Brain pericyte (primary cell): ENCODE measurements at regions not wholly inside any gene's neighbourhood (a gene's known extent, or its start where the extent isn't known, plus 50 kb on each side); places are given as distances from the start of the nearest gene placed in this dataset.
"Not testable (repeated sequence)": the region's sequence is repeated elsewhere in the genome, so short reads cannot be mapped to it uniquely, and the experiment has no call there.

Source experiments
- DNase-seq: peaks from one replicate; pipeline ENCODE4 v3.0.0-alpha.2; 2012; ENCODE audit warnings: low read depth, low spot score

DNA sequence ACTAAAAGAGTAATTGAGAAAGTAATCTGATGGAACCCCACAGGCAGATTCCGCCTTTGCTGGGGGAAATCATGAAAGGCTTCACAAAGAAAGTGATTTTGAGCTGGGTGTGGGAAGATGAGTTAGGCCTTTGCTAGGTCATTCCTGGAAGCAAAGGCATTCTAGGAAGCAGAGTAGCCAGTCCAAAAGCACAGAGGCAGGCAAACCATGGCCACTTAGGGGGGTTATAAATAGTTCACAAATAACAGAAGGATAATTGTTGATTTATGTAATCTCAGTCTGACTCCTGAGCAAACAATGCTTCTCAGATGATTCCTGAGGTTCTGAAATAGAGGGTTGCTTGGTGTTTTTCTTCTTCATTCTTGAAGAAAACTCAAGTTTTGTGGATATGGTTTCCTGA lies 576.3 kb downstream of the NTRK3 start:
- no peak for DNase-seq

- DNase-seq: no peak
These were observed 581.3 kb downstream of the NTRK3 start for GRCh38 chr15:87675271-87675670.

GRCh38 chr15:87672309-87673288 lies 583.9 kb downstream of the NTRK3 start:
- DNase-seq: no peak

DNA sequence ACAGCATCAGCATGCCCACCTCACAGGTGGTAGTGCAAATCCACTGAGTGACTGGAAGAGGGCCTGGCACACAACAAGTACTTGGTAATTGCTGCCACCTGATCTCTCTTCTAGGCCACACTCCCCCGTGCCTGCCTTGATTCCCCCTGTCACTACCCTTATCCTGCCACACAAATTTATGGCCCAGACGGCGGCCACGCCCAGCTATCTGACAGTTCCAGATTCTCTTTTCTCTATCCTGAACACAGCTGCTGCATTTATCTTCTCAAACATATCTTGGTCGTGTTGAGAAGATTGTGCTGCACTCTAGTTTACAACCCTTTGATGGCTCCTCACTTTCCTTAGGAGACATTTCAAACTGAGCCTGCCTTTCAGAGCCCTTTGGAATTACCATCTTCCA lies 585.2 kb downstream of the NTRK3 start:
- no peak for DNase-seq

DNA sequence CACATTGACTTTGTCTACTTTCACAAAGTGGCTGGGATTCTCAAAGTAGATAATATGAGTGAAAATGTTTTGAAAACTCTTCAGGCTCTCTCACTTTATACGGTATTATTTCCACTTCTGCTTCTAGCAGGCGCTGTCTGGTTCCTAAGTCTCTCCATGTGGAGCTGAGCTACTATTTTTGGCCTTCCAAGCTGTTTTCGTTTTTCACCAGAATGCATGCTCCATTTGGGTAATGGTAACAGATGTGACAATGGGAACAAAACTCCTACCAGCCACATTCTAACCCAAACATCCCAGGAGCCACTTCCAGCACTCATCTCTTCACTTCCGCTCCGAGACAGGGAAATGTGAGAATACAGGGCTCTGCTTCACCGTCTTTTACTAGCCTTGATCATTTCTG lies 586.7 kb downstream of the NTRK3 start:
- no peak for DNase-seq

DNA sequence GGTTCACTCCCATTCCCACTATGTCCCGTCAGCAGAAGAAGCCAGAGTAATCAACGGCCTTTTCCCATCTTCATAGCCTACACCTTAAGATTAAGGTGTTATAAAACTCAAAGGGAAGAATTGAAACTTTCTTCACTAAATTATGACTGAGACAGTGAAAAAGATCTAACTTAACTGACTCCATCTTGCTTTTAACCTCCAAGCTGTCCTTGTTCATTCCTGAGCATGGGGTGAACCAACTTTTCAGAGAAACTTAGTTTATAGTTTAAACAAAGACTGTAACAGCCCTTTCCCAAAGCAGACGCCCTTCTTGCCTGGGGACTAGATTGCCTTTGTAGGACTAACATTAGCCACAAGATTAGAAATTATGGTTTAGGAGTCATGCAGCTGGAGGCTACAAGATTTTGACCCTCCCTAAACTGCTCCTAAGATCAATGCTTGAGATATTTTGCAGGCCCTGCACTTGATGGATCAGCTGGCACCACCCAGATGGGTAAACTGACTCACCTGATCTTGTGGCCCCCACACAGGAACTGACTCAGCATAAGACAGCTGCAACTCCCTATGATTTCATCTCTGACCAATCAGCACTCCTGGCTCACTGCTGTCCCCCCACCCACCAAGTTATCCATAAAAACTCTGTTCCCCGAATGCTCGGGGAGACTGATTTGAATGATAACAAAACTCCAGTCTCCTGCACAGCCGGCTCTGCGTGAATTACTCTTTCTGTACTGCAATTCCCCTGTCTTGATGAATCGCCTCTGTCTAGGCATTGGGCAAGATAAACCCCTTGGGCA lies 587.6 kb downstream of the NTRK3 start:
- DNase-seq: not testable (repeated sequence)

- DNase-seq: no peak
These were observed 588.9 kb downstream of the NTRK3 start for GRCh38 chr15:87667643-87668042.

- DNase-seq: no peak
These were observed 594.0 kb downstream of the NTRK3 start for GRCh38 chr15:87662575-87662974.

DNA sequence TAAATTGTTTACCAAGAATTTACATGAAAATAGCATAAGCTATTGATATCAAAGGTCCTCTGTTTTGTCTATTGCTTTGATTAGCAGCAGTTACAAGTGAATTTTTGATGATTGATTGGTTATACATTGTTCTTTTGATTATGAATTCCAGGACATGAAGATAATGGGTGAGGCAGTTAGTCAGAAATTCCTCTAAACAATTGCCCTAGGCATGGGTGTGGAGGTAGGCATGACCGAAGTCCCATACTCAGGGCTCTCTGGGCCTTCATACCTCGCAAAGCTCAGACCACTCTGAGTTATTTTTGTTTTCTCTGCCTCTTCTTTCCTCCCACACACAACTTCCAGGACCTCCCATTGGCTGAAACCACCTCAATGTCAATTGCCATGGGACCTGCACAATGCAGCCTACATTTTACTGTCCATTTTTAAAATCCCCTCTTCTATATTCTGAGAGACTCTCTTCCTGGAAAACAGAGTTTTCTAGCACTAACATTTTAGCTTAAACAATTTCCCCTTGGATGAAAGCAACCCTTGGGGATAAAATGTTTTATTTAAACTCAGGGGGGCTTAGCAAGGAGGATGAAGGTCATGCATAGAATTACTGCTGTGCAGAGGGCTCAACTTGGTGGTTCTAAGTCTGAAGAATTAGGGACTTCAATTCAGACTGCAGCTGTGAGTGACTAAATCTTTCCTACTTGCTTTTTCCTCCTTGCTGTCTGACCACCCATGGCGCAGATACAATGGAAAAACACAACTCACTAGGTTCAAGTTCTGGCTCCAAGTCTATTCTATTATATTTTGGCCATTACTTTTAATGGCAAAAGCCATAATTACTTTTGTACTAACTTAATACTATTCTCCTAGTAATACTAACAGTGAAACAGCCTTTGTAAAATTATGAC lies 594.8 kb downstream of the NTRK3 start:
- DNase-seq: no peak

- DNase-seq: no peak
These were observed 596.0 kb downstream of the NTRK3 start for GRCh38 chr15:87660251-87661129.

- no peak for DNase-seq
These were observed 600.2 kb downstream of the NTRK3 start for GRCh38 chr15:87656372-87656771.

DNA sequence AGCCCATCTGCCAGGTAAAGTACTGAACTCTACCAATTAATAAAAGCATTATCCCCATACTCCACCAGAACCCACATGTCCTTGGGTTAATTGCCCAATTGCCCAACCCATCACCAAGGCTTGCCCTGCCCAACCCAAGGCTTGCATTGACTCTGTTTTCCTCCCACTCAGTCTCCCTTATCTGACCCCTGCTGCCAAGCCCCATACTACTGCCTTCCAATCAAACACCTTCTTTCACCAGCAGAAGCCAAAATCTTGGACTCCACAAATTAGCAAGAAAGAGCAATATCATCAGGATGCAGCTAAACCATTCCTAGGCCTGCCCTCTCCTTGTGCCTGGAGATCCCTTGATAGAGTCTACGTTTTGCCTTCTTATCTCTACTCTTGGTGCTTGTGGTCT lies 602.9 kb downstream of the NTRK3 start:
- DNase-seq: no peak

DNA sequence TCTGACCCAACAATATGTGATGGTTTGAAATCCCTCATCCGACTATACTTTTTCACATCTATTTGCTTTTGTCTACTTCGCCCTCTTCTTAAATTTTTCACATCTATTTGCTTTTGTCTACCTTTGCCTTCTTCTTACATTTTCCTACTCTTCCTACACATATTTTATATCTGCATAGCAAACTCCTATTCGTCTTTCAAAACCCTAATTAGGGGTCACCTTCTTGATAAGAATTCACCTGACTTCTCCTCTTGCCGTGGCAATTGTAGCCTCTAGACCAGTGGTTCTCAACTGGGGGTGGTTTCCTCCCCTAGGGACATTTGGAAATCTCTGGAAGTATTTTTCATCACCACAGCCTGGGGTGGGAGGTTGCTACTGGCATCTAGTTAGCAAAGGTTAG lies 607.4 kb downstream of the NTRK3 start:
- no peak for DNase-seq

- no peak for DNase-seq
These were observed 608.3 kb downstream of the NTRK3 start for GRCh38 chr15:87648278-87648677.

DNA sequence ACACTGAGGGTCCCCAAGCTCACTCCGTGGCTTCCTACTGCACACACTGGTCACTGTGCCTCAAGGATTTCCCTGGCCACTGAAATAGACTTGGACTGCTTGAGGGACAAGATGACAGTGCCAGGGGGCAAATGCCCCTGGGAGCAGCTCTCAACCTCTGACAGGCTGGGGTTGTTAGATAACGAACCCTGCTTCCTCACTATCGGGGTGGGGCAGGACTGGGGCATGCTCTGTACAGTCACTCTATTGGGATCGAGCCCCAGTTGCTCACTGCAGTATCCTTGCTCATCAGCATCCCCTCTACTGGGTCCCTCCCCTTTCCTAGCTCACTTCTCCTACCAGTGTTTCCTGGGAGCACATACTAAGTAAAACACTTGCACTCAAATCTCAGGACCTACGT lies 610.8 kb downstream of the NTRK3 start:
- DNase-seq: no peak

DNA sequence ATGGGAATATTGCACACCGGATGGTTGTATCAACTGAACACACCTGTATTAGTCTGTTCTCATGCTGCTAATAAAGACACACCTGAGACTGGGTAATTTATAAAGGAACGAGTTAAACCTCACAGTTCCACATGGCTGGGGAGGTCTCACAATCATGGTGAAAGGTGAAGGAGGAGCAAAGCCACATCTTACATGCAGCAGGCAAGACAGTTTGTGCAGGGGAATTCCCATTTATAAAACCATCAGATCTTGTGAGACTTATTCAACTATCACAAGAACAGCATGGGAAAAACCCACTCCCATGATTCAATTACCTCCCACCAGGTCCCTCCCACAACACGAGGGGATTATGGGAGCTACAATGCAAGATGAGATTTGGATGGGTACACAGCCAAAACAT lies 613.5 kb downstream of the NTRK3 start:
- DNase-seq: not testable (repeated sequence)

- no peak for DNase-seq
These were observed 617.1 kb downstream of the NTRK3 start for GRCh38 chr15:87639305-87640011.

- no peak for DNase-seq
These were observed 617.9 kb downstream of the NTRK3 start for GRCh38 chr15:87638554-87639083.

- no peak for DNase-seq
These were observed 622.2 kb downstream of the NTRK3 start for GRCh38 chr15:87634361-87634760.

DNA sequence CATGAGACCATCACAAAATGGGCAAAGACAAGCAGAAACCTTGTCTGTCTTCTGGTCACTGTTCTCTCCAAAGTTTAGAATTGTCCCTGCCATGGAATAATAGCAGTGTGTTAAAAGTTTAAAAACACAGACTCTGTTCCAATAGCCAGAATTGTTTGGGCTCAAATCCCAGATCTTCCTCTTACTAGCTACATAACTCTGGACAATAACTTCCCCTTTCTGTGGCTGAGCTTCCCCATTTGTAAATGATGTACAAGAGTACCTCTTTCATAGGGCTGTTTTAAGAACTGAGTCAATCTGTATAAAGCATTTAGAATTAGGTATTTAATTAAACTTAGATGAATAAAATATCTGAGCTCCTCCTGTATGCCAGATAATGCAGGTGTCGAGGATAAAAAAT lies 623.0 kb downstream of the NTRK3 start:
- DNase-seq: no peak
